GM12878 (cell line): ENCODE measurements at regions not wholly inside any gene's neighbourhood (a gene's known extent, or its start where the extent isn't known, plus 50 kb on each side); places are given as distances from the start of the nearest gene placed in this dataset.

Source experiments
- EP300 ChIP-seq, 2 experiments: fragments of 150-350 bp in 1 of 2; IDR thresholded peaks; 2 replicates each; pipeline ENCODE4 v1.6.1; 2011 to 2012; ENCODE audit warnings: low read depth in 2 of 2, low read length in 2 of 2, borderline replicate concordance in 1 of 2, improper control_type of control experiment in 1 of 2, inconsistent platforms in 1 of 2; ENCODE audit not compliant: control insufficient read depth in 1 of 2
- GABPA ChIP-seq: IDR thresholded peaks from 2 replicates; pipeline ENCODE4 v1.6.1; 2014; ENCODE audit warnings: antibody characterized with exemption, low read depth, mild to moderate bottlenecking, inconsistent platforms
- MYC ChIP-seq: IDR thresholded peaks from 2 replicates; pipeline ENCODE4 v1.6.1; 2011; ENCODE audit warnings: mild to moderate bottlenecking, low read length, moderate library complexity, inconsistent platforms; ENCODE audit not compliant: insufficient read depth, insufficient replicate concordance, insufficient read length, severe bottlenecking
- POLR2A ChIP-seq: IDR thresholded peaks from 2 replicates; pipeline ENCODE4 v1.6.1; 2011; ENCODE audit warnings: low read depth, mild to moderate bottlenecking, low read length
- RCOR1 ChIP-seq: conservative IDR thresholded peaks from 2 replicates; pipeline ENCODE4 v1.6.1; 2012; ENCODE audit warnings: low read depth, low read length, improper control_type of control experiment
- USF1 ChIP-seq: IDR thresholded peaks from 2 replicates; pipeline ENCODE4 v1.6.1; 2011; ENCODE audit warnings: borderline replicate concordance, low read depth, mild to moderate bottlenecking, moderate library complexity, mixed read lengths, low read length; ENCODE audit not compliant: insufficient read depth; ENCODE audit errors: extremely low read length
- ZBTB40 ChIP-seq: fragments of 450-650 bp; IDR thresholded peaks from 2 replicates; pipeline ENCODE4 v1.6.1; 2016; ENCODE audit warnings: mild to moderate bottlenecking, moderate library complexity, borderline replicate concordance

- TF ChIP-seq RCOR1 (no peak), USF1 (no peak), ZBTB40 (no peak), EP300 (IDR thresholded peaks at IDR 0.05; ENCODE audit: borderline replicate concordance in 1 of 2, control insufficient read depth in 1 of 2, low read depth in 2 of 2, low read length in 2 of 2) (no peak), POLR2A (no peak), GABPA (no peak), MYC (no peak)
Observed at GRCh38 chr6:4262526-4262925, 127.2 kb upstream of the ECI2 start.
